ENCODE measurements at regions not wholly inside any gene's neighbourhood (a gene's known extent, or its start where the extent isn't known, plus 50 kb on each side); places are given as distances from the start of the nearest gene placed in this dataset.
A peak's percentile ranks its signal among the peaks of the same experiment; 100 is the strongest.

DNA sequence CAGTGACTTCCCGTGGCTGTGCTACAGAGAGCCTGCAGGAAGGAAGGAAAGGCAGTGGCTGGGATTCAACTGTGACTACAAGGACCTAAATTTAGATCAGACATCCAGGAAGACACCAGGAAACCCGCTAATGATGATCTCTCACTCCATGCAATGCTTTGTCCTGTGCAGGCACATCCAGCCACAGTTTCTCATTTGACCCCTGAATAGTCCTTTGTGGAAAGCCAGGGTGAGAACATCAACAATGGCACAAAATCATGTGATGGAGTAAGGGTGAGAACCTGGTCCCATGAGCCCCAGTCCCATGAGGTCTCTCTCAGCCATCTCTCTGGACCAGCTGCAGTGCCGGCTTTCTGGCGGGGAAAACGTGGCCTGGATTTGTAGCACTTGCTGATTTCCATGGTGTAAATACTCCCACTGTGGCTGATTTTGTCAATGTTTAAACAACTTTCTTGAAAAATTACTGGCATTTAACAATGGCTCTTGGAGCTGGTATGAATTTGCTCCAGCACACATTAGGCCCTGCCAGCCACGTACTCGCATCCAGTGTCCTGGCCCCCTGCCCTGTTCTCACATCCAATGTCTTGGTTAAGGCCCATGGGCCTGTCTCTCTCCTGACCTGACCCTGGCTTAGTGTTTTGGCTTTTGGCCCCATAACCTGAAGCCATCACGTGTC lies 159.0 kb upstream of the HAAO start:
- Histone ChIP-seq H3K4me3 (ENCODE audit: control insufficient read depth in 2 of 3, extremely low read depth in 1 of 3, insufficient read depth in 2 of 3, low read depth in 1 of 3, low read length in 3 of 3) (no peak overlapping the region), H3K9me3 (ENCODE audit: control insufficient read depth, low read depth, low read length) (no peaks in the 10 kb centered on the region), H3K36me3 (ENCODE audit: control insufficient read depth in 2 of 2, extremely low read depth in 1 of 2, insufficient read depth in 2 of 2, low read length in 2 of 2) (no peaks in the 10 kb centered on the region), H2AFZ (ENCODE audit: control insufficient read depth, low read length) (no peak overlapping the region), H3K27ac (ENCODE audit: control insufficient read depth, insufficient read depth, low read length) (peak overlapping the region; percentile 76), H3K9me1 (ENCODE audit: control insufficient read depth, extremely low read depth, insufficient read depth, low read length) (no peaks in the 10 kb centered on the region), H3K27me3 (ENCODE audit: control insufficient read depth, extremely low read depth, insufficient read depth, low read length) (no peaks in the 10 kb centered on the region), H3K9ac (ENCODE audit: control insufficient read depth, extremely low read depth, insufficient read depth, low read length) (peak overlapping the region; percentile 53), H3K4me2 (ENCODE audit: control insufficient read depth, extremely low read depth, insufficient read depth, low read depth, low read length) (peak overlapping the region; percentile 40), H3K4me1 (ENCODE audit: control insufficient read depth, extremely low read depth, insufficient read depth, low read length) (peaks cover 30% of the 10 kb centered on the region), H3K79me2 (ENCODE audit: control insufficient read depth, insufficient read depth, low read length) (no peaks in the 10 kb centered on the region), H4K20me1 (ENCODE audit: control insufficient read depth, extremely low read depth, insufficient read depth, low read length) (no peaks in the 10 kb centered on the region)
- DNase-seq (ENCODE audit: low read depth, low spot score) = no peak
- dilution Hi-C loops (cut with MboI; ENCODE audit: extremely low pct_ligation_motif_present, low sequenced_read_pairs) = no loop called here
- peak; percentile 71 for FAIRE-seq
- no peak for TF ChIP-seq EZH2 (IDR thresholded peaks at IDR 0.05; ENCODE audit: low read length)
- TF ChIP-seq, protein P1, sequence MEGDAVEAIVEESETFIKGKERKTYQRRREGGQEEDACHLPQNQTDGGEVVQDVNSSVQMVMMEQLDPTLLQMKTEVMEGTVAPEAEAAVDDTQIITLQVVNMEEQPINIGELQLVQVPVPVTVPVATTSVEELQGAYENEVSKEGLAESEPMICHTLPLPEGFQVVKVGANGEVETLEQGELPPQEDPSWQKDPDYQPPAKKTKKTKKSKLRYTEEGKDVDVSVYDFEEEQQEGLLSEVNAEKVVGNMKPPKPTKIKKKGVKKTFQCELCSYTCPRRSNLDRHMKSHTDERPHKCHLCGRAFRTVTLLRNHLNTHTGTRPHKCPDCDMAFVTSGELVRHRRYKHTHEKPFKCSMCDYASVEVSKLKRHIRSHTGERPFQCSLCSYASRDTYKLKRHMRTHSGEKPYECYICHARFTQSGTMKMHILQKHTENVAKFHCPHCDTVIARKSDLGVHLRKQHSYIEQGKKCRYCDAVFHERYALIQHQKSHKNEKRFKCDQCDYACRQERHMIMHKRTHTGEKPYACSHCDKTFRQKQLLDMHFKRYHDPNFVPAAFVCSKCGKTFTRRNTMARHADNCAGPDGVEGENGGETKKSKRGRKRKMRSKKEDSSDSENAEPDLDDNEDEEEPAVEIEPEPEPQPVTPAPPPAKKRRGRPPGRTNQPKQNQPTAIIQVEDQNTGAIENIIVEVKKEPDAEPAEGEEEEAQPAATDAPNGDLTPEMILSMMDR (optimal IDR thresholded peaks at IDR 0.05 in 1 of 3, IDR thresholded peaks at IDR 0.05 in 1 of 3, conservative IDR thresholded peaks at IDR 0.05 in 1 of 3; ENCODE audit: extremely low read depth in 1 of 3, insufficient read depth in 2 of 3, low read length in 3 of 3) = no peak

DNA sequence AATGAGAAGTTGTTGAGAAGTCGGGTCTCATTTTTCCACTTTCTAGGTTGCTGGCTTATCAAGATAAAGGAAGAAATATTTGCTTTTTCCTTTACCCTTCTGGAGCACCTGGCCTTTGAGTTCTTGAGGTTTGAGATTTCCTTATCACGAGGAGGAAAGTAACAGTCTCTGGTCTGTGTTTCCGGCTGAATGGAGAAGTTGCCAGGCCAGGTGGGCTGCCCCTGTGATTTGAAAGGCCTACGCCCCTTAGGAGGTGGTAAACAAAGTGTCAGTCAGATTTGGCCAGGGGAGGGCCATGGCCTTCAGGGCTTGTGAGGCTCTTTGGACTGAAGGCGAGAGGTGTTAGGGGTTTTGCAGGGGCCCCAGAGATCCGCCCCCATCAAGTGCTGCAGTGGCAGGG lies 156.7 kb upstream of the HAAO start:
- no peaks in the 10 kb centered on the region for H3K9me3 ChIP-seq (ENCODE audit: control insufficient read depth, low read depth, low read length)
- dilution Hi-C loops (cut with MboI; ENCODE audit: extremely low pct_ligation_motif_present, low sequenced_read_pairs) = no loop called here
- no peak for DNase-seq (ENCODE audit: low read depth, low spot score)
- no peak overlapping the region for H3K27ac ChIP-seq (ENCODE audit: control insufficient read depth, insufficient read depth, low read length)
- H3K27me3 ChIP-seq (ENCODE audit: control insufficient read depth, extremely low read depth, insufficient read depth, low read length) = no peaks in the 10 kb centered on the region
- H3K79me2 ChIP-seq (ENCODE audit: control insufficient read depth, insufficient read depth, low read length) = no peaks in the 10 kb centered on the region
- no peak overlapping the region for H3K4me2 ChIP-seq (ENCODE audit: control insufficient read depth, extremely low read depth, insufficient read depth, low read depth, low read length)
- H4K20me1 ChIP-seq (ENCODE audit: control insufficient read depth, extremely low read depth, insufficient read depth, low read length) = no peaks in the 10 kb centered on the region
- no peaks in the 10 kb centered on the region for H3K9me1 ChIP-seq (ENCODE audit: control insufficient read depth, extremely low read depth, insufficient read depth, low read length)
- H3K9ac ChIP-seq (ENCODE audit: control insufficient read depth, extremely low read depth, insufficient read depth, low read length) = no peak overlapping the region
- no peak for TF ChIP-seq EZH2 (IDR thresholded peaks at IDR 0.05; ENCODE audit: low read length)
- TF ChIP-seq, protein P1 (optimal IDR thresholded peaks at IDR 0.05 in 1 of 3, IDR thresholded peaks at IDR 0.05 in 1 of 3, conservative IDR thresholded peaks at IDR 0.05 in 1 of 3; ENCODE audit: extremely low read depth in 1 of 3, insufficient read depth in 2 of 3, low read length in 3 of 3) = no peak
- peaks cover 22% of the 10 kb centered on the region for H3K4me1 ChIP-seq (ENCODE audit: control insufficient read depth, extremely low read depth, insufficient read depth, low read length)
- no peak overlapping the region for H2AFZ ChIP-seq (ENCODE audit: control insufficient read depth, low read length)
- H3K4me3 ChIP-seq (ENCODE audit: control insufficient read depth in 2 of 3, extremely low read depth in 1 of 3, insufficient read depth in 2 of 3, low read depth in 1 of 3, low read length in 3 of 3) = no peak overlapping the region
- no peaks in the 10 kb centered on the region for H3K36me3 ChIP-seq (ENCODE audit: control insufficient read depth in 2 of 2, extremely low read depth in 1 of 2, insufficient read depth in 2 of 2, low read length in 2 of 2)
- no peak for FAIRE-seq

Data from keratinocyte (primary cell).